22Rv1 (cell line): ENCODE measurements at regions not wholly inside any gene's neighbourhood (a gene's known extent, or its start where the extent isn't known, plus 50 kb on each side); places are given as distances from the start of the nearest gene placed in this dataset.

ENCODE experiments used
- H3K27ac ChIP-seq: fragments of 450-650 bp; 2 replicates; pipeline ENCODE4 v1.5.1; 2017
- ZFX ChIP-seq: fragments of 450-650 bp; IDR thresholded peaks from 2 replicates; pipeline ENCODE4 v1.6.1; 2017; ENCODE audit warnings: antibody characterized with exemption, borderline replicate concordance
- TF ChIP-seq, protein P1 (sequence below): fragments of 450-650 bp; IDR thresholded peaks from 2 replicates; pipeline ENCODE4 v1.5.1; 2017; ENCODE audit warnings: mild to moderate bottlenecking

DNA sequence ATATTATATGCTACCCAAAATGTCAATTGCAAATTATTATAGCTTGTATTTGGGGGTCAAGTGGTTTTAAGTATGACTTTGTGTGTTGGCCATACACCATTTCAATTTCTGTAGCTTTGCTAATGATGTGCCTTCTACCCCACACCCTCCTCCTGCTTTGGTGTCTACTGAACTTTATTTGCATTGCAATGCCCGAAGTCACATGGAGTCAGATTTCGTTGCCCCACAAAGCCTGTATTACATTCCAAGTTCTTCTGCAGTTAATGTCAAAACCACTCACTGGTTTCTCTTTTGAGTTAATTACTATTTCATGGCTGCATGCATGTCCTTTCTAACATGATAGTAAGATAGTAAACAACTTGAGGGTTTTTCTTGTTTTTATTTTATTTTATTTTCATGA lies 528.9 kb downstream of the RIT2 start:
- TF ChIP-seq, protein P1, sequence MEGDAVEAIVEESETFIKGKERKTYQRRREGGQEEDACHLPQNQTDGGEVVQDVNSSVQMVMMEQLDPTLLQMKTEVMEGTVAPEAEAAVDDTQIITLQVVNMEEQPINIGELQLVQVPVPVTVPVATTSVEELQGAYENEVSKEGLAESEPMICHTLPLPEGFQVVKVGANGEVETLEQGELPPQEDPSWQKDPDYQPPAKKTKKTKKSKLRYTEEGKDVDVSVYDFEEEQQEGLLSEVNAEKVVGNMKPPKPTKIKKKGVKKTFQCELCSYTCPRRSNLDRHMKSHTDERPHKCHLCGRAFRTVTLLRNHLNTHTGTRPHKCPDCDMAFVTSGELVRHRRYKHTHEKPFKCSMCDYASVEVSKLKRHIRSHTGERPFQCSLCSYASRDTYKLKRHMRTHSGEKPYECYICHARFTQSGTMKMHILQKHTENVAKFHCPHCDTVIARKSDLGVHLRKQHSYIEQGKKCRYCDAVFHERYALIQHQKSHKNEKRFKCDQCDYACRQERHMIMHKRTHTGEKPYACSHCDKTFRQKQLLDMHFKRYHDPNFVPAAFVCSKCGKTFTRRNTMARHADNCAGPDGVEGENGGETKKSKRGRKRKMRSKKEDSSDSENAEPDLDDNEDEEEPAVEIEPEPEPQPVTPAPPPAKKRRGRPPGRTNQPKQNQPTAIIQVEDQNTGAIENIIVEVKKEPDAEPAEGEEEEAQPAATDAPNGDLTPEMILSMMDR = no peak
- no peak for TF ChIP-seq ZFX

DNA sequence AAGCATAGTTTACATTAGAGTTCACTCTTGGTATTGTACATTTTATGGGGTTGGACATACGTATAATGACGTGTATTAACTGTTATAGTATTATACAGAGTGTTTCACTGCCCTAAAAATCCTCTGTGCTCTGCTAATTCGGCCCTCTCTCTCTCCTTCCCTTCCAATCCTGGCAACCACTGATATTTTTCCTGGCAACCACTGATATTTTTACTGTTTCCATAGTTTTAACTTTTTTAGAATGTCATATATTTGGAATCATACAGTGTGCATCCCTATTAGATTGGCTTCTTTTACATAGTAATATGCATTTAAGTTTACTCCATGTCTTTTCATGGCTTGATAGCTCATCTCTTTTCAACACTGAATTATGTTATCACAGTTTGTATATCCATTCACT lies 526.7 kb downstream of the RIT2 start:
- TF ChIP-seq, protein P1 = no peak
- no peak overlapping the region for H3K27ac ChIP-seq

More for the DNA sequence above, 528.9 kb downstream of the RIT2 start:
- no peak overlapping the region for H3K27ac ChIP-seq

DNA sequence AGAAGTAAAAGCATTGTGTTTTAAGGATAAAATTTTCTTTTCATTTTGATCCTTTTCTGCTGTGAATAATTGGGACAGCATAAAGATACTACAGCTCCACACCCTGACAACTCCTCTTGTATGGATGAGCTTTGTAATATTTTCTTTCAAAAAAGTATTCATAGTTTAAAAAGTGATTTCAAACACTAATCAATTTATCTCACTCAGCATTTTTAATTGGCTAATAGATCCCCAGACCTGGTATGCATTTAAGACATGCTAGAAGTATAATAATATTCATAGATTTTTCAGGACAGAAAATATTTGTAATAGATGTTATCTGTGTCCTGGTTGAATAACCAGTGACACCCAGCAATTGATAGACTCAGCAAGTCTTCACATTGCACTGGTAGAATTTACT lies 510.7 kb downstream of the RIT2 start:
- H3K27ac ChIP-seq = no peak overlapping the region
- TF ChIP-seq, protein P1 = no peak

DNA sequence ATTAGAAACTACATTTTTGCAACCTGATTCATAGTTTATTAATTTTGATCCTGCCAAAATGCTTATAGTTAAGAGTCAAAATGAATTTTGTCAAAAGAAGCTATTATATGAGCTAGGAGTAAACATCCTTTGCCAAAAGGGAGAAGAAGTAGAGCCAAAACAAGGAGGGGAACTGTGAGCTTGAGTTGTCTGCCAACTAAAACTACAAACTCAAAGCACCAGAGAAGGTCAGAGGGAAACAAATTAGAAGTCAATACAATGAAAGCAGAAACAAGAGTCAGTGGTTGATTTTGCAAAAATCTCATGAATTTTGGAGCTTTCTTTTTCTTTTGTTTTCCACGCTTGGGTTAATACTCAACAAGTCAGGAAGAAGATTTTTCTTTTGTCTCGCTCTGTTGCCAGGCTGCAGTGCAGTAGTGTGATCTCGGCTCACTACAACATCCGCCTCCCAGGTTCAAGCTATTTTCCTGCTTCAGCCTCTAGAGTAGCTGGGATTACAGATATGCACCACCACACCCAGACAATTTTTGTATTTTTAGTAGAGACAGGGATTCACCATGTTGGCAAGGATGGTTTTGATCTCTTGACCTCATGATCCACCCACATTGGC lies 508.5 kb downstream of the RIT2 start:
- no peak overlapping the region for H3K27ac ChIP-seq
- TF ChIP-seq, protein P1 = no peak

DNA sequence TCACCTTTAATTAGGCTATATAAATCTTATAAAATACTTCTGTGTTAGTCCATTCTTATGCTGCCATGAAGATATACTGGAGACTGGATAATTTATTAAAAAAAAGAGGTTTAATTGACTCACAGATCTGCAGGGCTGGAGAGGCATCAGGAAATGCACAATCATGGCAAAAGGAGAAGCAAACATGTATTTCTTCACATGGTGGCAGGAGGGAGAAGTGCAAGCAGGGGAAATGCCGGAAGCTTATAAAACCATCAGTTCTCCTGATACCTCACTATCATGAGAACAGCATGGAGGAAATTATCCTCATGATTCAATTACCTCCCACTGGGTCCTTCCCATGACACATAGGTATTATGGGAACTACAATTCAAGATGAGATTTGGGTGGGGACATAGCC lies 504.4 kb downstream of the RIT2 start:
- H3K27ac ChIP-seq = no peak overlapping the region
- TF ChIP-seq ZFX = no peak
- TF ChIP-seq, protein P1 = no peak

DNA sequence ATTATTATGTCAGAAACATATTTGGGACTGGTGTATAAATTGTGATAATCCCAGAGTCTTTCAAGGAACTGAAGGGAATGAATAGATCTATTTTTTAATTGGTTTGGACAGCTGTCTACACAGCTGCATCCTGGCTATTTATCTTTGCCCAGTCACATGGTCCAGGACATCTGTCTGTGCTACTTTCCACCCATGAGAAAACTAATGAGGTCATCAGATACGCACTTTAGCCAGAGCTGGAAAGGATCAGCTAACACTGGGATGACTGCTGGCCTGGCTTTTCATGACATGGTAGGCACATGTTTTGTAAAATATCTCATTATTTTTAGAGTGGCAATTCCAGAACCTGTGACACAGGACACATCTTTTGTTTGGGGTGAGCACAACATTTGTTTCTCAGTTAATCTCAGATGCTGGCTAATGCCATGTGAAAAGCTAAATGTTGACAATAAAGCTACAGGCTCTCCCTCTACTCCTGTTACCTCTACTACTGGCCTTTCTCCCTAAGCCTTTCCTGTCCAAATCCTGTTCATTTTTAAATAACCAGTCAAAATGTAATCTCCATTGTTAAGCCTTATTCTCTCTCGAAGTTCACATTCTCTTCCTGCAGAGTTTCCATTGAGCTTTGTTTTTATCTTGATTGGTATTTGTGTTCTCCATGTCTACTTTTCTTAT lies 500.7 kb downstream of the RIT2 start:
- H3K27ac ChIP-seq = no peak overlapping the region

DNA sequence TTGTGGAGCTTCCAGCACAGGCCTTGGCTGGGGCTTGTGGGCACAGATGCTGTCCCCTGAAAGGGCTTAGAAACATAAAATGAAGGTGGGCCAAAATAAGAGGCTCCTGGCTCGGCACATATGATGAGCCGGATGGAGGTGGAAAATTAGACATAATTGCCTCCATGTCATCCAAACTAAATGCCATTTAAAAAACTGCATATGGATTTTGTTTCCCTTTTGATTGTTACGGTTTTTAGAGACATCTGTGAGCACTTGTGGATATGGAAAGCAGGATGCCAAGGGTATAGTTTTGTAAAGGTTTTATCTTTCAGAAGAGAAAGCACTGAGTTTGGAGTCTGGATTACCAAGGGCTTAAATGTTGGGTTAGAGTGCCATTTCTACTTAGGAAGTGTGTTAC lies 498.3 kb downstream of the RIT2 start:
- no peak for TF ChIP-seq ZFX
- TF ChIP-seq, protein P1 = no peak
- no peak overlapping the region for H3K27ac ChIP-seq

More for the DNA sequence above, 500.7 kb downstream of the RIT2 start:
- TF ChIP-seq ZFX = no peak
- TF ChIP-seq, protein P1 = no peak
